Putamen (tissue), 1 donor: ENCODE measurements at regions not wholly inside any gene's neighbourhood (a gene's known extent, or its start where the extent isn't known, plus 50 kb on each side); places are given as distances from the start of the nearest gene placed in this dataset.

Source experiments
- DNase-seq: peaks from one replicate; pipeline ENCODE4 v3.0.0-alpha.2; 2016; ENCODE audit warnings: low spot score

DNA sequence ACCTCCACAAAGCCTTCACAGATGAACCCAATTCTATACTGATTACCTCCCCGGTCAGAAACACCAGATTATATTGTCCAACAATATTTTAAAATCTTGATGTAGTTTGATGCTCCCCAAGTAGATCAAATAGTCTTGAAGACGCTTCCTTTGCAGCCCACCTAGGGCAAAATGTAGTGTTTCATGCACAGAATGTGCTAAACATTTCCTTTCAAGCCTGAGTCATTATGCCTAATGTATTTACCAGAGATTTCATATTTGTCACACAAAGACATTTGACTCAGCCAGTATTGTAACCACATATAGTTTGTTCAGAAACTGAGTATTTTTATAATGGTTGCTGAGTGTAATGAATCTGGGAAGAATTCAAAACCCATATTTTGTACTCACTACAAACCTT, 1396.8 kb downstream of the LRRC4C start:
- DNase-seq: no peak

DNA sequence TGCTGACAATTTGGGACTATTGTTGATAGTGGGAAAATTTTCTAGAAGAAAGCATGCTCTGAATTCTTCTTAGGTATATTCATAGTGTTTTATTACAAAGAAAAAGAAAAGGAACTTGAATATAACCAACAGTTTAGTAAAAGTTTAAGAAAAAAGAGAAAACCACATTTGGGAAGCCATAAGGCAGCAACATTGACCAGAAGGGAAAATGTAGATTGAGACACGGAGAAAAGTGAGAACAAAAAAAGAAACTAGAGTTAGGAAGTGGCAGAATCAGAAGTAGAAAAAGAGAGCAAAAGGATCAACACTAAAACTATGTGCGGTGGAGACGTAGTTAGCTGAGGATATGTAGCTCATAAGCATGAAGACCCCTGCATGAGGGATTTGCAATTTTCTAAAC, 1398.2 kb downstream of the LRRC4C start:
- DNase-seq: no peak

DNA sequence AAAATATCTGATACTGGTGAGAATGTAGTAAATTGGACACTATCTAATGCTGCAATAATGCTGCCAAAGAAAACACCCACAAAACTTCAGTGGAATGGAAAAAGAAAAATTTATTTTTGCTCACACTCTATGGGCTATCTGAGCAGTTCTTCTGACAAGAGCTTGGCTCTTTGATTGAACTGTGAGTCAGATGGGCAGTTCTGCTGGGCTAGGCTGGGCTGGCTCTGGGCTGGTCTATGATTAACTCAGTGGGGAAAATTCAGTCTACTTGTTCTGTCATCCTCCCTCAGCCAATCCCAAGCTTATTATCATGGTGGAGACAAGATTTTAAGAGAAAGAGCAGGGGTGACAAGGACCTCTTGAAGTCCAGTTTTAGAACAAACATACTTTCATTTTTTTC, 1404.8 kb downstream of the LRRC4C start:
- no peak for DNase-seq

DNA sequence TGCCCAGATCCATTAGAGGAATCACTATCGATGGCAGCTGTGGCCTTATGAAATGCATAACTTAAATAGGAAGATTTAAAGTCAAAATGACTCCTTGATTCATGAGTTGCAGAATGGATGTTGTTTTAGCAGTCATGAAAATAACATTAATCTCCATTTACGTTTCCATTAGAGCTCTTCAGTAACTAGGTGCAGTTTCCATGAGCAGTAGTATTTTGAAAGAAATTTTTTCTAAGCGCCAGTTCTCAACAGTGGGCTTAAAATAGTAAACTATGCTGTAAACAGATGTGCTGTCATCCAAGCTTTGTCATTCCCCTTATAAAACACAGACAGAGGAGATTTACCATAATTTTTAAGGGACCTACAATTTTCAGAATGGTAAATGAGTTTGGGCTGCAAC, 1414.1 kb downstream of the LRRC4C start:
- no peak for DNase-seq

DNA sequence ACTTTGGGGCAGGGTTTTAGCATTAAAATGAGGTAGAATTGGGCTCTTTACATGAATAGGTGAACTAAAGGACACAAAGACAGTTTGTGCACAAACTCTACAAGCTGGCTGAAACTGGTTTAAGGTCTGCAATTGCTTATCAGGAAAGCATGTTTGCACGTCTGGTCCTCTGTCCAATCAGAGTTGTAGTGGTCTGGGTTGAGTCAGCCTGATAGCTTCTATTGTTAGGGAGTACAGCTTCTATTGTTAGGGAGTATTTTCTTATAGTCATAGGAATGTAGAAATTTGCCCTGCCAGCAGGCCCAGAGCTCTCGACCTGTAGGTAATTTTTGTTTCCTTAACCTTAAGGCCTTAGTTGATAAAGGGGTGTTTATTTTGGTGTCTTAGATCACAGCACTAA, 1422.4 kb downstream of the LRRC4C start:
- DNase-seq: no peak

DNA sequence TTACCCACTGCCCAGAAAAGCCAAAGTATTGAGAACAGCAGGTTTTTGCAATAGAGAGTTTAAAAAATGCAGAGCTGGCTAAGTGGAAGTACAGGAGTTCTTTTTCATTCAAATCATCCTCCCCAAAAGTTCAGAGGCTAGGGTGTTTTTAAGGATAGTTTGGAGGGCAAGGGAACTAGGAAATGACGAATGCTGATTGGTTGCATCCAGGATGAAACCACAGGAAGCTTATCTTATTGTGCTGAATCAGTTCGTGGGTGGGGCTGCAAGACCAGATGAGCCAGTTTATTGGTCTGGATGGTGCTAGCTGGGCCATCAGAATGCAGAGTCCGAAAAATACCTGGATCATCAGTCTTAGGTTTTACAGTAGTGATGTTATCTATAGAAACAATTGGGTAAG, 1427.1 kb downstream of the LRRC4C start:
- no peak for DNase-seq

DNA sequence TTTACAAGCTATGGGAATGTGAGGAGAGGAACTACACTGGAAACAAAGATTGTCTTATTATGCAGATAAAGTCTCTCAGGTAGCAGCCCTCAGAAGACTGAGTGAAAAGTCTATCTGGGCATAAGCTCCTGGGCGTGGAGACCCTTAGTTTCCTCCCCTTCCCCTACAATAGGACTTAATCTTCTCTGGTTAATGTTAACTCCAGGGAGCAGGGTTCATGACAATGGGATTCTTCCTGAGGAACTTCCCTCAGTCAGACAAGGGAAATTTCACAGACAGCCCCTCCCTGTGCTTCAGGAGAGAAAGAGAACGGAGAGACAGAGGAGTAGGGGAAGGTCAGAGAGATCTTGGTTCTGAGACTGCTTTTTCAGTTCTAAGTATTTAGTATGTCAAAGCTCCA, 1428.6 kb downstream of the LRRC4C start:
- no peak for DNase-seq

DNA sequence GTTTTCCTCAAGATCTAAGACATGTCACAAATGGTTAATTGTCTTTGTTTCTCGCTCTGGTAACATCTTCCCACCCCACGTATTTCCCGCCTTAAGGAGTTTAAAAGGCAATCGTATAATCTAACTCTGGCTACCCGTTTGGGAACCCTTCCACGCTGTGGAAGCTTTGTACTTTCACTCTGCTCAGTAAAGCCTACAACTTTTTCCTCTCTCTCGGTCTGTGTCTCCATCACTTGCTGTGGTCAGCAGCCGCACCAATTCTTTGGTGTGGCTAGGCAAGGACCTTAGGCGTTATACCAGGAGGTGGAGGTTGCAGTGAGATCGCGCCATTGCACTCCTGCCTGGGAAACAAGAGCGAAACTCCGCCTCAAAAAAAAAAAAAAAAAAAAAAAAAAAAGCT, 1430.1 kb downstream of the LRRC4C start:
- DNase-seq: no peak

DNA sequence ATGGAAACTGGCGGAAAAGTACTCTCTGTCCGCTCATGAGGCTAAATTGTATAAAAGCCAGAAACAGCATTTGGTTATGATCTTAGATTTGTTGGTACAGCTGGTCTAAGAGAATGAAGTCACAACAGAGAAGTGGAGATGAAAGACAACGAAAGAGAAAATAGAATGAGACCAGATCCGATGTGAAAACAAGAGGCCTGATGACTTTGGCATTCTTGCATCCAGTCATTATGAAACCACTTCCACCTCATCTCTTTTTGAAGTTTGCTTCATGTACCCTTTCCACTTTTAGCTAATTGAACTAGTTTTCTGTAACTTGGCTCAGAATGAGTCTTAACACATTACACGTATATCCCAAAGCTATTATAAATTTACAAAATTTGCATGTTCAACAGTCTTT, 1431.7 kb downstream of the LRRC4C start:
- DNase-seq: no peak

DNA sequence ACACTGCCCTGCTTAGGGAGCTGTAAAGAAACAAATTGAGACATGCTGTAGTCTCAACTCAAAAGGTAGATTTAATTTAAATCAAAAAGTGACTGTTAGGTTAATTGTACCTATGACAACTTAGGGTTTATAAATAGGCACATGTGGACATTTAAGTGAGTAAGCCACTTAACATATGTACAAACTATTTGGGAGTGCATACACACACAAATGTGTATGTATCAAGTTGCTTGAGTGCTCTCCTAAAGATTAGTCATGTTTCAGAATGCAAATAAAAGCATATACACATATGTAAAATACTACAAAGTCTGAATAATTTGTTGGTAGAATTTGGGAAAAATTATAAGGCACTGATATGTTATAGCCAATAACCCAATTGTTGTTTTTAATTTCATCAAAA, 1435.7 kb downstream of the LRRC4C start:
- no peak for DNase-seq

DNA sequence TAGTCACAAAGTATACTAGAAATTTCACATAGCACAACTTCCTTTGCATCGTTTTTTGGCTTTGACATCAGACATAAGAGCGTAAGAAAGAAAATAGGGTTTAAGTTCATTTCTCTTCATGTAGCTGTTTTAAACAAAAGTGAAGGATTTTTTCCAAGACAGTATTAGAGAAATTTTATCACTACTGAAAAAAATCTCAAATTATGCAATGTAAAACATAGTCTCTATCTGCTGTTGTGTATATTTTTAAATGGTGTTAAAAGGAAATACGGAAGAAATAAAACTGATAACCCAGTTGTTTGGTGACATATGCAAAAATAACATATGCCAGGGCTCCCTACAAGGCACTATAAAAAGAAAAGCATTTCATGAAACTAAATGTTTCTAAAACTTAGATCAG, 1449.4 kb downstream of the LRRC4C start:
- DNase-seq: no peak

DNA sequence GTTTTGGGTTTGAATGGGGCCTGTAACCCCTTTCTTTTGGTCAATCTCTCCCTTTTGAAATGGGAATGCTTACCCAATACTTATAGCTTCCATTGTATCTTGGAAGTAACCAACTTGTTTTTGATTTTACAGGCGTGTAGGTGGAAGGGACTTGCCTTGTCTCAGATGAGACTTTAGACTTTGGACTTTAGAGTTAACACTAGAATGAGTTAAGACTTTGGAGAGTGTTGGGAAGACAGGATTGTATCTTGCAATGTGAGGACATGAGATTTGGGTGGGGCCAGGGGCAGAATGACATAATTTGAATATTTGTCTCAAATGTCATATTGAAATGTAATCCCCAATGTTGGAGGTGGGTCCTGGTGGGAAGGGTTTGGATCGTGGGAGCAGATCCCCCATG, 1466.9 kb downstream of the LRRC4C start:
- no peak for DNase-seq

DNA sequence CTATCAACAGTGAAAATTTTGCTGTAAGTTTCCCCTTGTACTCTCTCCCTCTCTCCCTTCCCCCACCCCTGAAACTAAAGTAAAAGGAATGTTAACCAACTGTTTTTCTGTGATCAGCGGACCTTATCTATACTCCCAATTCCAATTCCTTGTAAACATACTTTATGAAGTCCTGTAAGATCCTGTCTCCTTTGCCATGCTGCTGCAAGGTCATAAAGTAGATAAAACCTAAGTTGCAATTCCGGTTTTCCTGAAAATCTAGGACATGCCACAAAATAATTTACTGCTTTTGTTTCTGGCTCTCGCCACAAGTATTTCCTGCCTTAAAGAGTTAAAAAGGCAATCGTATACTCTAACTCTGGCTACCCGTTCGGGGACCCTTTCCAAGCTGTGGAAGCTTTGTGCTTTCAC, 1469.0 kb downstream of the LRRC4C start:
- DNase-seq: no peak

DNA sequence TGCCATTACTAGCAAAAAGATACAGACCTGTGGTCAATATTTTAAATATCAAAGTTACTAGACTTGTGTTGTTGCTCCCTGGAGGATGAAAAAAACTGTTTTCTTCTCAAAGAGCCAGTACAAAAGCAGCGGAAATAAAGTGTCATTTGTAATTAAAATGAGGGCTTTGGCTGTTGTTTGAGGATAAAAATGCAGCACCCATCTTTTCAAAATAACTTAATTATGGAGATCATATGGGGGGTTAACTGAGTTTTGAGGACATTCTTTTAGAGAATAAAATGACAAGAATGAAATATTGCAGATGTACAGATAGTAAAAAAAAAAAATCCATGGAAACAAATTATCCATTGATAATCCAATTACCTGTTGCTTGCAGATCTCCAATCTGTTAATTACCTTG, 1484.4 kb downstream of the LRRC4C start:
- no peak for DNase-seq

DNA sequence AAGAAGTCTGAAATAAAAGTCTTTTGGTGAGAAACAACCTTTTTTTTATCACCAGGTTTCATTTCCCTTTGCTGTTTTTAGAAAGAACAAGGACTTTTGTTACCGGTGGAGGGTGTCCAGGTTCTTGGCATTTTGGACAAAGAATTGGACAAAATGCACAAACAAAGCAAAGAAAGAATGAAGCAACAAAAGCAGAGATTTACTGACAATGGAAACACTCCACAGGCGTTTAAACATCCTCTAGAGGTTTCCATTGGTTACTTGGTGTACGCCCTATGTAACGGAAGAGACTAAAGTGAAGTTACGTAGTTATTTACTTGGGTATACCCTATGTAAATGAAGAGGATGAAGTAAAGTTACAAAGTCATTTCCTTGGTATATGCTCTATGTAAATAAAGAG, 1487.0 kb downstream of the LRRC4C start:
- DNase-seq: no peak

DNA sequence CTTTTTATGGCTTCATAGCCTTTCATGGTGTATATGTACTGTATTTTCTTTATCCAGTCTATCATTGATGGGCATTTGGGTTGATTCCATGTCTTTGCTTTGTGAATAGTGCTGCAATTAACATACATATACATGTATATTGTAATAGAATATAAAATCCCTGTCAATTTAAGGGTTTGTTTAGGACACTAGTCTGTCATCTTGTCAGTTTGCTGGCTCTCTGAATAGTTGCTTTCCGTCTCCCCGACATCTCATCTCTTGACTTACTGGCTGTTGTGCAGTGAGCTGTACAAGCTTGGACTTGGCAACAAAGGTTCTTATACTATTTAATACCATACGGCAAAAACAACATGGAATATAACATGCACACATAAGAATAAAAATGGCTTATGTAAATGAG, 1487.5 kb downstream of the LRRC4C start:
- DNase-seq: no peak

DNA sequence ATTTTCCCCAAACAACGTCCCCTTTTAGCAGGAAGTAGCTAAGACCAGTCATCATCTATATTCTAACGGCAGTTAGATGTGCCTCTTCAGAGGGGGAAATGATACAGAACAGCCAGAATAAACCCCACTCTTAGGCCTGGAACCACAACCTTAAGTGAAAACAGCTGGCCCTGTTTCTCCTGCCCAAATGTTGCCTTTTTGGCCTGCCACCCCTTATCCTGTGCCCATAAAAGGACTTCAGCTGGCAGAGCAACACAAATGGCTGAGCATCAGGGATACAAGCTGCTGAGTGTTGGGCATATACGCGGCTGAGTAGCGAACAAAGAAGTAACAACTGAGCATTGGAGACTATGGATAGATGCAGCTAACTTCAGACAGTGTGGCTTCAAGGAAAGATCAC, 1491.4 kb downstream of the LRRC4C start:
- DNase-seq: no peak

DNA sequence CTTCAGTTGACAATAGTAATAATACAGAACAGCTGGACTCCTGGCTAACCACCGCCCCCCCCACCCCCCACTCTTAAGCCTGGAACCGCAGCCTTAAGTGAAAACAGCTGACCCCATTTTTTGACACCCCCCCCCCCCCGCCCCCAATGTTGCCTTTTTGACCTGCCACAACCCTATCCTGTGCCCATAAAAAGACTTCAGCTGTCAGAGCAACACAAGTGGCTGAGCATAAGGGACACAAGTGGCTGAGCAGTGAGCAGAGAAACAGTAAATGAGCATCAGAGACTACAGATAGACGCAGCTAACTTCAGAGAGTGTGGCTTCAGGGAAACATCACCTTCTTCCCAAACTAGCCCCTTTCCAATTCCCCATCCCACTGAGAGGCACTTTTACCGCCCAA, 1493.8 kb downstream of the LRRC4C start:
- no peak for DNase-seq

DNA sequence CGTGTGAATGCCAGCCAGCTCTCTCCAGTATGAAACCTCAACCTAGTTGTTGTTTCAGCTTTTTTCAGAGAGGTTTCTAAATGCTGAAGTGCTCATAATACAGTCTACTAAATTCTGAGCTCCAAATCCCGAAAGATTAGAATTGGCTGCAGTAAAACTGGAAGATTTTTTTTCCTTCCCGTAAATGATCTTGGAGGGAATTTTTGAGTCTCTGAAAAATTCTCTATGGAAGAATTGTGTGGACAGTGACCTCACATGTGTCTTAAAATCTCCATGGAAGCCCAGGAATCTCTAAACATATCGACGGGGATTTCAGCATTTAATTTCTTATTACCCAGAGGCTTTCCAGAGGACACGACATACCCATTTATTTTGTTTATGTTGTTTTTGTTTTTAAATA, 1499.2 kb downstream of the LRRC4C start:
- DNase-seq: no peak

DNA sequence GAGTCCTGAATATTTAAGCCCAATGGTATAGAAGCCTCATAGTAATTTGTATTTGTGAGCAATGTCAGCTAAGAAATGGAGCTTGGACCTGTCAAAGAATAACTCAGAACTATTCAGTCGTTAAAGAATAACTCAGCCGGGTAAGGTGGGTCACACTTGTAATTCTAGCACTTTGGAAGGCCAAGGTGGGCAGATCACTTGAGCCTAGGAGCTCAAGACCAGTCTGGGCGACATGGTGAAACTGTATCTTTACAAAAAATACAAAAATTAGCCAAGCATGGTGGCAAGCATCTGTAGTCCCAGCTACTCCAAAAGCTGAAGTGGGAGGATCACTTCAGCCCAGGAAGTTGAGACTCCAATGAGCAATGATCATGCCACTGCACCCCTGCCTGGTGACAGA, 1526.5 kb downstream of the LRRC4C start:
- no peak for DNase-seq

DNA sequence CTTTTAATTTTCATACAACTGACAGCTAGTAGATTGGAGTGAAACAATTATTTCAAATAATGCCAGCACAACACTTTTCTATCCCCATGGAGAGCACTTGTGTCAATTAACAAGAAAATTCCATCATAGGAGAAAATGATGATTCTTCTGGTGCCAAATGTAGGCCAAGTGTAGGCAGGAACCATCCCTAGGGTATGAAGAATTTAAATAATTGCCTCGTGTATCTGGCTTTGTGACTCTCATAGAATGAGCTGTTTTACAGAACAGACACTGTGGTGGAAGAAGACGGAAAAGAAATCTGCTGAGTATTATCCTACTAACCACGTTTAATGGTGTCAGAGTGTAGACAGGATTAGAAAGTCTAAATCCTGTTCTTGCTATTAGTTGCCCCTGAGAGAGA, 1542.2 kb downstream of the LRRC4C start:
- peak; percentile 50 for DNase-seq

DNA sequence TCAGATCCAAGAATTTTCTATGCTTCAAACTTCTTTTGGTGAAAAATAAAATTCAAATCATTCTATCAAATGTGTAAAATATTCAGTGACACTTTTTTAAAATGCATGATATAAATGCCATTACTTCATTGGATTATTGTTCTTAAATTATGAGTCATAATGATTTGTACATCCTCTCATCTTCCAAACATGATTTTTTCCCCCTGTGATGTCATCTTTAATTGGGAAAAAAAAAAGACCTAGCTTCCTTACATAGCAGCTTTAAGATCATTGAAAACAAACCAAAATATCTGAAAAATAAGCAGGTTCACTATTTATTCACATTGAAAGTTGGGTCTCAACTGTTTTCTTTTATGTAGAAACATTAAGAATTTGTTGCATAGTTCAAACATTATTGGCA, 1549.4 kb downstream of the LRRC4C start:
- no peak for DNase-seq

DNA sequence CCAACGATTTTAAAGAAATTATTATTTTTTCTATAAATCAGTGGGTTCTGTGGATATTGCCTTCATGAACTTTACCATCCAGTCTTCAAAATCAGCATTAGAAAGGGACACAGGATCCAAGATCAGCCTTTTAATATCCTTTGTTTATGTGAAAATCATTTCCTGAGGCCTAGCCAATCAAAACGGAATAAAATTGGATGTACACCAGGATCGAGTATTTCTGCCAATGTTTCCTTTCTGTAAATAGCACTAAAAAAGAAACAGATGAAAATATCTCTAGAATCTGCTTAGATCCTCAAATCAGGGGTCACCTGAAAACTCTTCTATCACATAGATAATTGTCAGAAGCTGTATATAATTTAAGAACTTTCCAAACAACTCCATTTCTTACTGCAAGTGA, 1598.5 kb downstream of the LRRC4C start:
- no peak for DNase-seq

DNA sequence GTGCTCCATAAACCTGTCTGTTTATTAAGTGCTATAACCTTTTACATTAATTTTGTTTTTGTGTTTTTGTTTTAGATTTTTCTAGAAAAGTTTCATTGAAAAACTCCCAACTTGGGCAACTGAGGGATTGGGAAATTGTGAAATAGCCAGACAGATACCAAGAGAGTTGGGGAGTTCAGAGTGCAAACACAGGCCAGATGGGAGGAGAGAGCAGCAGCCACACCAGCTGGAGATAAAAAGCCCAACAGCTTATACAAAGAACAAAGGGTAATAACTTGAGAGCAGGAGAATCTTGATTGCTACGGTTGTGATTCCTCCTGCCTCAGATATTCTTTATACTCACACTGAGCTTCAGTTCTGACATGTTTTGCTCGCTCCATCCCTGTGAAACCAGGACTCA, 1642.2 kb downstream of the LRRC4C start:
- no peak for DNase-seq

DNA sequence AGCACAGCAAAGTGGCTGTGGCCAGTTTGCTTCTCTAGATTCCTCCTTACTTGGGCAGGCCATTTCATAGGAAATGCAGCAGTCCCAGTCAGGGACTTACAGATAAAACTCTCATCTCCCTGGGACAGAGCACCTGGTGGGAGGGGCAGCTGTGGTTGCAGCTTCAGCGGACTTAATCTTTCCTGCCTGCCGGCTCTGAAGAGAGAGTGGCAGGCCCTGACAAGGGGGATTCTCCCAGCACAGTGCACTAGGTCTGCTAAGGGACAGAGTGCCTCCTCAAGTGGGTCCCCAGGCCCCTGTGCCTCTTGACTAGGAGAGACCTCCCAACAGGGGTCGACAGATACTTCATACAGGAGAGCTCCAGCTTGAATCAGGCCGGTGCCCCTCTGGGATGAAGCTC, 1649.1 kb downstream of the LRRC4C start:
- DNase-seq: no peak
